Choroid plexus epithelial cell (primary cell): ENCODE measurements at regions not wholly inside any gene's neighbourhood (a gene's known extent, or its start where the extent isn't known, plus 50 kb on each side); places are given as distances from the start of the nearest gene placed in this dataset.

Experiments used
- DNase-seq: peaks from one replicate; pipeline ENCODE4 v3.0.0-alpha.2; 2010; ENCODE audit warnings: low read depth
- H3K4me3 ChIP-seq: 2 replicates; pipeline ENCODE4 v1.5.1; 2011; ENCODE audit warnings: low read depth, mild to moderate bottlenecking, control low read depth, low read length, moderate library complexity
- TF ChIP-seq, protein P1 (sequence below): conservative IDR thresholded peaks from 2 replicates; pipeline ENCODE4 v1.5.1; 2011; ENCODE audit warnings: low read depth, mild to moderate bottlenecking, control low read depth, inconsistent platforms, low read length, moderate library complexity

- DNase-seq: no peak
- no peak overlapping the region for H3K4me3 ChIP-seq
- TF ChIP-seq, protein P1, sequence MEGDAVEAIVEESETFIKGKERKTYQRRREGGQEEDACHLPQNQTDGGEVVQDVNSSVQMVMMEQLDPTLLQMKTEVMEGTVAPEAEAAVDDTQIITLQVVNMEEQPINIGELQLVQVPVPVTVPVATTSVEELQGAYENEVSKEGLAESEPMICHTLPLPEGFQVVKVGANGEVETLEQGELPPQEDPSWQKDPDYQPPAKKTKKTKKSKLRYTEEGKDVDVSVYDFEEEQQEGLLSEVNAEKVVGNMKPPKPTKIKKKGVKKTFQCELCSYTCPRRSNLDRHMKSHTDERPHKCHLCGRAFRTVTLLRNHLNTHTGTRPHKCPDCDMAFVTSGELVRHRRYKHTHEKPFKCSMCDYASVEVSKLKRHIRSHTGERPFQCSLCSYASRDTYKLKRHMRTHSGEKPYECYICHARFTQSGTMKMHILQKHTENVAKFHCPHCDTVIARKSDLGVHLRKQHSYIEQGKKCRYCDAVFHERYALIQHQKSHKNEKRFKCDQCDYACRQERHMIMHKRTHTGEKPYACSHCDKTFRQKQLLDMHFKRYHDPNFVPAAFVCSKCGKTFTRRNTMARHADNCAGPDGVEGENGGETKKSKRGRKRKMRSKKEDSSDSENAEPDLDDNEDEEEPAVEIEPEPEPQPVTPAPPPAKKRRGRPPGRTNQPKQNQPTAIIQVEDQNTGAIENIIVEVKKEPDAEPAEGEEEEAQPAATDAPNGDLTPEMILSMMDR: no peak
Measured at GRCh38 chr6:148257810-148258209, 84.8 kb upstream of the SASH1 start.

GRCh38 chr6:148258868-148259267, 83.8 kb upstream of the SASH1 start:
- TF ChIP-seq, protein P1: no peak
- no peak overlapping the region for H3K4me3 ChIP-seq
- DNase-seq: no peak

DNA sequence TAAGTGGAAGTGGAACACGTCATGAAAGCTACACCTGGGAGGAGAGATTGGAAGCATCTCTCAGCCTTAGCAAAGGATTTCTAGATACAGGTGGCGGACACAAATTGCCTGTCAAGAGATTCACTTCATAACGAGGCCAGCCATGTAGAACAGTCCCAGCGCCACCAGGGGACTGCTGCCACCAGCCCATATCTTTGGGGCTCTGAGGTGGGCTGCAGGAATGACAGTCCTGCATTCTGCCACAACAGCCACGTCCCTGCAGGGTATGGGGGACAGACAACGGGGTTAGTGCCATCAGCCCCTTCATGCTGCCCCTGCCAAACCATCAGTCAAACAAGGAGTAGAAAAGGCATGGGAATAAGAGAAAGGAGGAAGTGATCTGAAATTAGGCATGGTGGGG, 81.2 kb upstream of the SASH1 start:
- H3K4me3 ChIP-seq: no peak overlapping the region
- DNase-seq: no peak
- TF ChIP-seq, protein P1: no peak

GRCh38 chr6:148263010-148263409, 79.6 kb upstream of the SASH1 start:
- TF ChIP-seq, protein P1: no peak
- H3K4me3 ChIP-seq: no peak overlapping the region
- DNase-seq: peak; percentile 14

GRCh38 chr6:148263961-148264360, 78.7 kb upstream of the SASH1 start:
- TF ChIP-seq, protein P1: no peak
- DNase-seq: peak; percentile 50

GRCh38 chr6:148265054-148265453, 77.6 kb upstream of the SASH1 start:
- no peak for DNase-seq
- TF ChIP-seq, protein P1: no peak
- no peak overlapping the region for H3K4me3 ChIP-seq

More at GRCh38 chr6:148263961-148264360, 78.7 kb upstream of the SASH1 start:
- H3K4me3 ChIP-seq: no peak overlapping the region

DNA sequence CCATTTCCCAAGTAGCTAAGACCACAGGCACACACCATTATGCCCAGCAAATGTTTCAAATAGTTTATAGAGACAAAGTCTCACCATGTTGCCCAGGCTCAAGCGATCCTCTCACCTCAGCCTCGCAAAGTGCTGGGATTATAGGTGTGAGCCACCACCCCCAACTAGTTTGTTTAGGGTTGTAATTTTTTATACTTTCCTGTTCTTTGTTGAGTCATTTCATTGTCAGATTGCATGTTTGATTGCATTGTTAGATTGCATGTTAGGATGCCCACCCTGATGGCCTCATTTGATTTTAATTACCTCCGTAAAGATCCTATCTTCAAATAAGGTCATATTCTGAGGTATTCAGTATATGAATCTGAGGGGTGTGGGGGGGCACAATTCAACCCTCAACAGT, 73.3 kb upstream of the SASH1 start:
- no peak for DNase-seq
- TF ChIP-seq, protein P1: no peak
- H3K4me3 ChIP-seq: no peak overlapping the region
